H1 (cell line): ENCODE measurements at regions not wholly inside any gene's neighbourhood (a gene's known extent, or its start where the extent isn't known, plus 50 kb on each side); places are given as distances from the start of the nearest gene placed in this dataset.

Source experiments
- CEBPB ChIP-seq: IDR thresholded peaks from 2 replicates; pipeline ENCODE4 v1.6.1; 2012; ENCODE audit warnings: low read depth, low read length
- CREB1 ChIP-seq: IDR thresholded peaks from 2 replicates; pipeline ENCODE4 v1.6.1; 2012; ENCODE audit warnings: inconsistent platforms
- EGR1 ChIP-seq: IDR thresholded peaks from 2 replicates; pipeline ENCODE4 v1.6.1; 2011; ENCODE audit warnings: low read depth, low read length, borderline replicate concordance
- EP300 ChIP-seq, 2 experiments: IDR thresholded peaks; 1 replicate in 1 of 2; 2 replicates in 1 of 2; pipeline ENCODE4 v1.6.1; 2011 to 2012; ENCODE audit warnings: low read depth in 2 of 2, low read length in 2 of 2, mild to moderate bottlenecking in 2 of 2, borderline replicate concordance in 1 of 2, inconsistent platforms in 1 of 2, moderate library complexity in 1 of 2
- EZH2 ChIP-seq: fragments of 200-600 bp; sonication (generic); IDR thresholded peaks from 2 replicates; pipeline ENCODE4 v1.7.1; 2012; ENCODE audit warnings: low read depth, mild to moderate bottlenecking, moderate library complexity, low read length, inconsistent platforms; ENCODE audit not compliant: severe bottlenecking
- POLR2A ChIP-seq, 2 experiments: IDR thresholded peaks; 1 replicate in 1 of 2; 2 replicates in 1 of 2; pipeline ENCODE4 v1.6.1; 2011; ENCODE audit warnings: low read depth in 2 of 2, low read length in 2 of 2, mild to moderate bottlenecking in 2 of 2; ENCODE audit errors: control extremely low read depth in 1 of 2
- SIN3A ChIP-seq, 2 experiments: IDR thresholded peaks in 1 of 2; conservative IDR thresholded peaks in 1 of 2; 2 replicates each; pipeline ENCODE4 v1.6.1; 2011 to 2012; ENCODE audit warnings: low read length in 2 of 2, improper control_type of control experiment in 1 of 2, low read depth in 1 of 2, mild to moderate bottlenecking in 1 of 2
- SP1 ChIP-seq: IDR thresholded peaks from 2 replicates; pipeline ENCODE4 v1.6.1; 2011; ENCODE audit warnings: low read depth, low read length
- SUZ12 ChIP-seq: fragments of 200-600 bp; sonication (generic); IDR thresholded peaks from 2 replicates; pipeline ENCODE4 v1.6.1; 2012; ENCODE audit warnings: mild to moderate bottlenecking, inconsistent platforms, low read length, moderate library complexity, mixed read lengths
- TF ChIP-seq, protein P1 (sequence below), 3 experiments: IDR thresholded peaks; 1 replicate in 2 of 3; 2 replicates in 1 of 3; pipeline versions ENCODE4 v1.5.1 to v1.6.1; 2011; ENCODE audit warnings: low read length in 3 of 3, mild to moderate bottlenecking in 3 of 3, inconsistent platforms in 2 of 3, low read depth in 1 of 3, moderate library complexity in 1 of 3; ENCODE audit not compliant: insufficient read depth in 1 of 3; ENCODE audit errors: control extremely low read depth in 1 of 3
- TF ChIP-seq, protein P2 (sequence below): IDR thresholded peaks from 2 replicates; pipeline ENCODE4 v1.6.1; 2011; ENCODE audit warnings: low read length, improper control_type of control experiment
- TF ChIP-seq, protein P3 (sequence below): IDR thresholded peaks from 2 replicates; pipeline ENCODE4 v1.6.1; 2011; ENCODE audit warnings: low read depth, mild to moderate bottlenecking, low read length; ENCODE audit not compliant: insufficient read depth

DNA sequence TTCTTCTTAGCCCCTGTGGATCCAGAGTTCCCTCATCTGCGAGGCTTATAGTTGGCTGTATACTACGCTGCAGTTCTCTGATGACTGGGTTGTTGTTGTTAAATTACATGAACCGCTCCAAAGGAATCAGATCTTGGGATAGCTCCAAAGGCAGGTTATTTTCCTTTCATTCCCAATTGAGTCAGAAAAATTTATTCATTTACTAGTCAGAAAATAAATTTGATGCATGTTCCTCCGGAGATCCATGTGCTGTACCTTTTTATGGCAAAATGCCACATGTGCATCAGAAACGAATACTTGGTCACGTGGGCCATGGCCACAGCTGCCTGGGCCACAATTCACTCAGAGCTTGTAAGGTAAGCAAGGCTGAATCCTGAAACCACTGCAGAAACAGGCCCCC, 304.0 kb downstream of the NR2F1-AS1 start:
- TF ChIP-seq POLR2A (IDR thresholded peaks at IDR 0.05; ENCODE audit: control extremely low read depth in 1 of 2, low read depth in 2 of 2, low read length in 2 of 2) = no peak
- TF ChIP-seq, protein P1, sequence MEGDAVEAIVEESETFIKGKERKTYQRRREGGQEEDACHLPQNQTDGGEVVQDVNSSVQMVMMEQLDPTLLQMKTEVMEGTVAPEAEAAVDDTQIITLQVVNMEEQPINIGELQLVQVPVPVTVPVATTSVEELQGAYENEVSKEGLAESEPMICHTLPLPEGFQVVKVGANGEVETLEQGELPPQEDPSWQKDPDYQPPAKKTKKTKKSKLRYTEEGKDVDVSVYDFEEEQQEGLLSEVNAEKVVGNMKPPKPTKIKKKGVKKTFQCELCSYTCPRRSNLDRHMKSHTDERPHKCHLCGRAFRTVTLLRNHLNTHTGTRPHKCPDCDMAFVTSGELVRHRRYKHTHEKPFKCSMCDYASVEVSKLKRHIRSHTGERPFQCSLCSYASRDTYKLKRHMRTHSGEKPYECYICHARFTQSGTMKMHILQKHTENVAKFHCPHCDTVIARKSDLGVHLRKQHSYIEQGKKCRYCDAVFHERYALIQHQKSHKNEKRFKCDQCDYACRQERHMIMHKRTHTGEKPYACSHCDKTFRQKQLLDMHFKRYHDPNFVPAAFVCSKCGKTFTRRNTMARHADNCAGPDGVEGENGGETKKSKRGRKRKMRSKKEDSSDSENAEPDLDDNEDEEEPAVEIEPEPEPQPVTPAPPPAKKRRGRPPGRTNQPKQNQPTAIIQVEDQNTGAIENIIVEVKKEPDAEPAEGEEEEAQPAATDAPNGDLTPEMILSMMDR (IDR thresholded peaks at IDR 0.05; ENCODE audit: control extremely low read depth in 1 of 3, insufficient read depth in 1 of 3, low read depth in 1 of 3, low read length in 3 of 3) = no peak
- no peak for TF ChIP-seq CEBPB
- no peak for TF ChIP-seq EZH2
- no peak for TF ChIP-seq CREB1
- no peak for TF ChIP-seq EP300 (IDR thresholded peaks at IDR 0.05; ENCODE audit: borderline replicate concordance in 1 of 2, low read depth in 2 of 2, low read length in 2 of 2)
- TF ChIP-seq, protein P2, sequence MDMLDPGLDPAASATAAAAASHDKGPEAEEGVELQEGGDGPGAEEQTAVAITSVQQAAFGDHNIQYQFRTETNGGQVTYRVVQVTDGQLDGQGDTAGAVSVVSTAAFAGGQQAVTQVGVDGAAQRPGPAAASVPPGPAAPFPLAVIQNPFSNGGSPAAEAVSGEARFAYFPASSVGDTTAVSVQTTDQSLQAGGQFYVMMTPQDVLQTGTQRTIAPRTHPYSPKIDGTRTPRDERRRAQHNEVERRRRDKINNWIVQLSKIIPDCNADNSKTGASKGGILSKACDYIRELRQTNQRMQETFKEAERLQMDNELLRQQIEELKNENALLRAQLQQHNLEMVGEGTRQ = no peak
- no peak for TF ChIP-seq EGR1
- TF ChIP-seq SP1 = no peak
- no peak for TF ChIP-seq SUZ12
- no peak for TF ChIP-seq SIN3A (conservative IDR thresholded peaks at IDR 0.05 in 1 of 2, IDR thresholded peaks at IDR 0.05 in 1 of 2; ENCODE audit: low read depth in 1 of 2, low read length in 2 of 2)
- TF ChIP-seq, protein P3, sequence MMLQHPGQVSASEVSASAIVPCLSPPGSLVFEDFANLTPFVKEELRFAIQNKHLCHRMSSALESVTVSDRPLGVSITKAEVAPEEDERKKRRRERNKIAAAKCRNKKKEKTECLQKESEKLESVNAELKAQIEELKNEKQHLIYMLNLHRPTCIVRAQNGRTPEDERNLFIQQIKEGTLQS = no peak
